Lower leg skin (tissue), 3 donors: ENCODE measurements at regions not wholly inside any gene's neighbourhood (a gene's known extent, or its start where the extent isn't known, plus 50 kb on each side); places are given as distances from the start of the nearest gene placed in this dataset.

ENCODE experiments used
- CTCF ChIP-seq, 3 donors: fragments of 450-650 bp; IDR thresholded peaks; one replicate each; pipeline ENCODE4 v1.5.1; 2016; ENCODE audit warnings: antibody characterized with exemption in 3 of 3, mild to moderate bottlenecking in 3 of 3, moderate library complexity in 2 of 3
- POLR2A ChIP-seq, 2 donors: fragments of 450-650 bp; IDR thresholded peaks; one replicate each; pipeline ENCODE4 v1.6.1; 2016 to 2017; ENCODE audit warnings: antibody characterized with exemption in 2 of 2, mild to moderate bottlenecking in 1 of 2, moderate library complexity in 1 of 2

- no peak for TF ChIP-seq CTCF (IDR thresholded peaks at IDR 0.05)
- no peak for TF ChIP-seq POLR2A (IDR thresholded peaks at IDR 0.05)
These were observed 203.2 kb downstream of the TUBA3C start for GRCh38 chr13:18978447-18978846.
